ENCODE measurements at regions not wholly inside any gene's neighbourhood (a gene's known extent, or its start where the extent isn't known, plus 50 kb on each side); places are given as distances from the start of the nearest gene placed in this dataset.

GRCh38 chr14:42299692-42300091 lies 693.0 kb downstream of the LRFN5 start:
- intact Hi-C loops (cut with micrococcal nuclease): no loop called here

- intact Hi-C loops (cut with micrococcal nuclease): no loop called here
These were observed 686.5 kb downstream of the LRFN5 start for GRCh38 chr14:42293180-42293579.

- intact Hi-C loops (cut with micrococcal nuclease): no loop called here
These were observed 671.2 kb downstream of the LRFN5 start for GRCh38 chr14:42277840-42278239.

- intact Hi-C loops (cut with micrococcal nuclease): no loop called here
These were observed 662.6 kb downstream of the LRFN5 start for GRCh38 chr14:42269234-42269633.

- intact Hi-C loops (cut with micrococcal nuclease): no loop called here
These were observed 641.5 kb downstream of the LRFN5 start for GRCh38 chr14:42248131-42248530.

- intact Hi-C loops (cut with micrococcal nuclease): no loop called here
These were observed 634.4 kb downstream of the LRFN5 start for GRCh38 chr14:42241101-42241500.

- intact Hi-C loops (cut with micrococcal nuclease): no loop called here
These were observed 623.3 kb downstream of the LRFN5 start for GRCh38 chr14:42229976-42230375.

- intact Hi-C loops (cut with micrococcal nuclease): no loop called here
These were observed 622.6 kb downstream of the LRFN5 start for GRCh38 chr14:42229294-42229693.

- intact Hi-C loops (cut with micrococcal nuclease): no loop called here
These were observed 621.9 kb downstream of the LRFN5 start for GRCh38 chr14:42228611-42229010.

GRCh38 chr14:42224053-42224888 lies 617.6 kb downstream of the LRFN5 start:
- intact Hi-C loops (cut with micrococcal nuclease): no loop called here

GRCh38 chr14:42222924-42223471 lies 616.3 kb downstream of the LRFN5 start:
- intact Hi-C loops (cut with micrococcal nuclease): no loop called here

GRCh38 chr14:42214981-42215491 lies 608.4 kb downstream of the LRFN5 start:
- intact Hi-C loops (cut with micrococcal nuclease): no loop called here

- intact Hi-C loops (cut with micrococcal nuclease): no loop called here
These were observed 594.3 kb downstream of the LRFN5 start for GRCh38 chr14:42200957-42201356.

- intact Hi-C loops (cut with micrococcal nuclease): no loop called here
These were observed 591.3 kb downstream of the LRFN5 start for GRCh38 chr14:42198010-42198409.

GRCh38 chr14:42192738-42193653 lies 586.3 kb downstream of the LRFN5 start:
- intact Hi-C loops (cut with micrococcal nuclease): no loop called here

- intact Hi-C loops (cut with micrococcal nuclease): no loop called here
These were observed 584.1 kb downstream of the LRFN5 start for GRCh38 chr14:42190744-42191143.

GRCh38 chr14:42187846-42188245 lies 581.2 kb downstream of the LRFN5 start:
- intact Hi-C loops (cut with micrococcal nuclease): no loop called here

- intact Hi-C loops (cut with micrococcal nuclease): no loop called here
These were observed 579.0 kb downstream of the LRFN5 start for GRCh38 chr14:42185718-42186117.

- intact Hi-C loops (cut with micrococcal nuclease): no loop called here
These were observed 567.7 kb downstream of the LRFN5 start for GRCh38 chr14:42174357-42174756.

GRCh38 chr14:42173206-42173605 lies 566.5 kb downstream of the LRFN5 start:
- intact Hi-C loops (cut with micrococcal nuclease): no loop called here

GRCh38 chr14:42172304-42172703 lies 565.6 kb downstream of the LRFN5 start:
- intact Hi-C loops (cut with micrococcal nuclease): no loop called here

- intact Hi-C loops (cut with micrococcal nuclease): no loop called here
These were observed 556.5 kb downstream of the LRFN5 start for GRCh38 chr14:42163136-42163535.
